GM12892 (cell line): ENCODE measurements at regions not wholly inside any gene's neighbourhood (a gene's known extent, or its start where the extent isn't known, plus 50 kb on each side); places are given as distances from the start of the nearest gene placed in this dataset.

Source experiments
- DNase-seq: peaks from one replicate; pipeline ENCODE4 v3.0.0; 2011; ENCODE audit not compliant: insufficient read length
- FAIRE-seq: peaks from 2 replicates; lab custom pipeline; 2011; peaks lifted over from hg19 to GRCh38; lab: Jason Lieb, UNC
- POLR2A ChIP-seq: IDR thresholded peaks from 2 replicates; pipeline ENCODE4 v1.6.1; 2011; ENCODE audit warnings: low read depth, low read length, control low read depth
- POLR2AphosphoS5 ChIP-seq: IDR thresholded peaks from 2 replicates; pipeline ENCODE4 v1.6.1; 2011; ENCODE audit warnings: low read depth, low read length, control low read depth
- TAF1 ChIP-seq: IDR thresholded peaks from 2 replicates; pipeline ENCODE4 v1.6.1; 2011; ENCODE audit warnings: low read depth, mild to moderate bottlenecking, control low read depth, low read length, borderline replicate concordance

- FAIRE-seq (no peak), DNase-seq (no peak)
- no peak for TF ChIP-seq TAF1
- no peak for TF ChIP-seq POLR2A
- TF ChIP-seq POLR2AphosphoS5 = no peak
These were observed 77.1 kb upstream of the TNR start for GRCh38 chr1:175820456-175821025.

- TF ChIP-seq POLR2A (no peak), TAF1 (no peak), POLR2AphosphoS5 (no peak)
- DNase-seq = no peak
- FAIRE-seq = no peak
These were observed 75.5 kb upstream of the TNR start for GRCh38 chr1:175818929-175819328.

GRCh38 chr1:175817445-175817844 is 74.0 kb upstream of the TNR start:
- TF ChIP-seq POLR2A (no peak), TAF1 (no peak), POLR2AphosphoS5 (no peak)
- no peak for DNase-seq
- no peak for FAIRE-seq

GRCh38 chr1:175814885-175815284 is 71.5 kb upstream of the TNR start:
- FAIRE-seq = no peak
- TF ChIP-seq POLR2AphosphoS5 = no peak
- TF ChIP-seq TAF1 = no peak
- TF ChIP-seq POLR2A = no peak
- DNase-seq = no peak

GRCh38 chr1:175812936-175813335 is 69.5 kb upstream of the TNR start:
- DNase-seq = no peak
- TF ChIP-seq TAF1 (no peak), POLR2AphosphoS5 (no peak), POLR2A (no peak)
- no peak for FAIRE-seq

- TF ChIP-seq POLR2AphosphoS5 (no peak), TAF1 (no peak), POLR2A (no peak)
- FAIRE-seq = no peak
- DNase-seq = no peak
These were observed 66.9 kb upstream of the TNR start for GRCh38 chr1:175810305-175810704.

- no peak for DNase-seq
- no peak for FAIRE-seq
- TF ChIP-seq POLR2AphosphoS5 = no peak
- no peak for TF ChIP-seq TAF1
- no peak for TF ChIP-seq POLR2A
These were observed 65.6 kb upstream of the TNR start for GRCh38 chr1:175808999-175809398.

GRCh38 chr1:175808573-175808972 is 65.2 kb upstream of the TNR start:
- FAIRE-seq (no peak), DNase-seq (no peak)
- TF ChIP-seq TAF1 (no peak), POLR2A (no peak), POLR2AphosphoS5 (no peak)

GRCh38 chr1:175804561-175804960 is 61.2 kb upstream of the TNR start:
- DNase-seq = no peak
- TF ChIP-seq POLR2AphosphoS5 (no peak), TAF1 (no peak), POLR2A (no peak)
- no peak for FAIRE-seq

GRCh38 chr1:175803413-175803812 is 60.0 kb upstream of the TNR start:
- FAIRE-seq (no peak), DNase-seq (no peak)
- TF ChIP-seq POLR2A = no peak
- TF ChIP-seq POLR2AphosphoS5 = no peak
- no peak for TF ChIP-seq TAF1

GRCh38 chr1:175802407-175803123 is 59.2 kb upstream of the TNR start:
- peak; percentile 5 for FAIRE-seq
- no peak for DNase-seq
- TF ChIP-seq POLR2AphosphoS5 (no peak), TAF1 (no peak), POLR2A (no peak)

GRCh38 chr1:175801979-175802378 is 58.6 kb upstream of the TNR start:
- DNase-seq (no peak), FAIRE-seq (no peak)
- no peak for TF ChIP-seq TAF1
